Caco-2 (cell line): ENCODE measurements at regions not wholly inside any gene's neighbourhood (a gene's known extent, or its start where the extent isn't known, plus 50 kb on each side); places are given as distances from the start of the nearest gene placed in this dataset.

Experiments used
- BruUV-seq: library from RNA; stranded (reverse); fragments of 400-500 nt; replicated peaks from 2 replicates; lab custom pipeline; 2021; lab: Mats Ljungman, UMichigan
- CTCF ChIA-PET: fragments of 300-600 bp; sonication (Branson Sonifier 250); formaldehyde crosslinking; loops from one replicate; lab custom pipeline; 2022; ENCODE audit warnings: antibody characterized with exemption; lab: Charles Lee
- POLR2A ChIA-PET: fragments of 300-600 bp; sonication (Branson Sonifier 250); formaldehyde crosslinking; loops from one replicate; lab custom pipeline; 2022; ENCODE audit warnings: antibody characterized with exemption; lab: Charles Lee
- DNase-seq, 2 experiments: peaks; one replicate each; pipeline versions ENCODE4 v3.0.0 to v3.0.0-alpha.2; 2020 to 2022
- H3K27me3 ChIP-seq: replicated peaks from 2 replicates; pipeline ENCODE4 v1.6.0; 2011; ENCODE audit warnings: low read length; ENCODE audit not compliant: control insufficient read depth, insufficient read depth
- H3K36me3 ChIP-seq: 2 replicates; pipeline ENCODE4 v1.5.1; 2011; ENCODE audit warnings: low read length; ENCODE audit not compliant: control insufficient read depth, insufficient read depth
- H3K4me1 ChIP-seq: fragments of 250-450 bp; sonication (Bioruptor Pico); 2 replicates; pipeline ENCODE4 v1.5.1; 2020; ENCODE audit warnings: mild to moderate bottlenecking
- H3K4me3 ChIP-seq: 2 replicates; pipeline ENCODE4 v1.5.1; 2011; ENCODE audit warnings: low read depth, mild to moderate bottlenecking, control low read depth, low read length
- H3K9me3 ChIP-seq: fragments of 250-450 bp; sonication (Bioruptor Pico); 2 replicates; pipeline ENCODE4 v1.5.1; 2020; ENCODE audit warnings: mild to moderate bottlenecking, moderate library complexity
- H3K27ac Mint-ChIP-seq: one replicate; pipeline ENCODE4 v1.8.0; 2022; ENCODE audit warnings: mixed read lengths; ENCODE audit not compliant: unreplicated experiment
- H3K27me3 Mint-ChIP-seq: one replicate; pipeline ENCODE4 v1.8.0; 2022; ENCODE audit warnings: mixed read lengths; ENCODE audit not compliant: insufficient read depth, unreplicated experiment
- H3K36me3 Mint-ChIP-seq: one replicate; pipeline ENCODE4 v1.8.0; 2022; ENCODE audit warnings: mild to moderate bottlenecking, mixed read lengths; ENCODE audit not compliant: insufficient read depth, unreplicated experiment
- H3K4me1 Mint-ChIP-seq: one replicate; pipeline ENCODE4 v1.8.0; 2022; ENCODE audit warnings: low read depth, mixed read lengths; ENCODE audit not compliant: unreplicated experiment
- H3K4me3 Mint-ChIP-seq: one replicate; pipeline ENCODE4 v1.8.0; 2022; ENCODE audit warnings: mild to moderate bottlenecking, moderate library complexity, mixed read lengths; ENCODE audit not compliant: unreplicated experiment
- H3K9me3 Mint-ChIP-seq: one replicate; pipeline ENCODE4 v1.8.0; 2022; ENCODE audit warnings: mixed read lengths; ENCODE audit not compliant: unreplicated experiment
- intact Hi-C: fragments of 100-400 bp; cut with micrococcal nuclease; formaldehyde crosslinking; loops from one replicate; pipeline ENCODE4 v1.10.0; 2022; ENCODE audit not compliant: unreplicated experiment
- TF ChIP-seq, protein P1 (sequence below), 2 experiments: fragments of 200-600 bp in 1 of 2; IDR thresholded peaks; 1 replicate in 1 of 2; 2 replicates in 1 of 2; pipeline versions ENCODE4 v1.5.1 to v1.8.0; 2011 to 2022; ENCODE audit warnings: antibody characterized with exemption in 1 of 2, control low read depth in 1 of 2, inconsistent platforms in 1 of 2, low read depth in 1 of 2, low read length in 1 of 2, mild to moderate bottlenecking in 1 of 2, moderate library complexity in 1 of 2; ENCODE audit not compliant: insufficient read depth in 1 of 2, severe bottlenecking in 1 of 2, unreplicated experiment in 1 of 2

DNA sequence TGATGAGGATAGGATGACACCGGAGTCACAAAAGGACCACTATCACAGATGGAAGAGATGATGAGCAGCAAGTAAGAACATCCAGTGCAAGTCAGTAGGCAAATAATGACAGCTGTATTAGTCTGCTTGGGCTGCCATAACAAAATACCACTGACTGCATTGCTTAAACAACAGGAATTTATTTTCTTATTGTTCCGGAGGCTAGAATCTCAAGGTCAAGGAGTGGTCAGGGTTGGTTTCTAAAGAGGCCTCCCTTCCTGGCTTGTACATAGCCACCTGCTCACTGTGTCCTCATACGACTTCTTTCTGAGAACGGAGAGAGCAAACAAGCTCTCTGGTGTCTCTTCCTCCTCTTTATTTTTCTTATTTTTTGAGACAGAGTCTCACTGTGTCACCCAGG lies 380.7 kb downstream of the PLOD2 start:
- H3K27me3 Mint-ChIP-seq: peaks cover 4% of the 10 kb centered on the region
- intact Hi-C loops: no loop called here
- no peak for DNase-seq
- Histone ChIP-seq H3K36me3 (no peaks in the 10 kb centered on the region), H3K9me3 (no peaks in the 10 kb centered on the region), H3K4me1 (no peaks in the 10 kb centered on the region), H3K27me3 (no peaks in the 10 kb centered on the region), H3K4me3 (no peak overlapping the region)
- H3K4me1 Mint-ChIP-seq: peaks cover 6% of the 10 kb centered on the region
- BruUV-seq: no TSS peak
- TF ChIP-seq, protein P1, sequence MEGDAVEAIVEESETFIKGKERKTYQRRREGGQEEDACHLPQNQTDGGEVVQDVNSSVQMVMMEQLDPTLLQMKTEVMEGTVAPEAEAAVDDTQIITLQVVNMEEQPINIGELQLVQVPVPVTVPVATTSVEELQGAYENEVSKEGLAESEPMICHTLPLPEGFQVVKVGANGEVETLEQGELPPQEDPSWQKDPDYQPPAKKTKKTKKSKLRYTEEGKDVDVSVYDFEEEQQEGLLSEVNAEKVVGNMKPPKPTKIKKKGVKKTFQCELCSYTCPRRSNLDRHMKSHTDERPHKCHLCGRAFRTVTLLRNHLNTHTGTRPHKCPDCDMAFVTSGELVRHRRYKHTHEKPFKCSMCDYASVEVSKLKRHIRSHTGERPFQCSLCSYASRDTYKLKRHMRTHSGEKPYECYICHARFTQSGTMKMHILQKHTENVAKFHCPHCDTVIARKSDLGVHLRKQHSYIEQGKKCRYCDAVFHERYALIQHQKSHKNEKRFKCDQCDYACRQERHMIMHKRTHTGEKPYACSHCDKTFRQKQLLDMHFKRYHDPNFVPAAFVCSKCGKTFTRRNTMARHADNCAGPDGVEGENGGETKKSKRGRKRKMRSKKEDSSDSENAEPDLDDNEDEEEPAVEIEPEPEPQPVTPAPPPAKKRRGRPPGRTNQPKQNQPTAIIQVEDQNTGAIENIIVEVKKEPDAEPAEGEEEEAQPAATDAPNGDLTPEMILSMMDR (IDR thresholded peaks at IDR 0.05; ENCODE audit: insufficient read depth in 1 of 2, low read depth in 1 of 2, low read length in 1 of 2, severe bottlenecking in 1 of 2, unreplicated experiment in 1 of 2): no peak
- H3K36me3 Mint-ChIP-seq: no peaks in the 10 kb centered on the region
- ChIA-PET CTCF (no interaction called here), POLR2A (no interaction called here)
- H3K9me3 Mint-ChIP-seq: peaks cover 10% of the 10 kb centered on the region
- H3K4me3 Mint-ChIP-seq: no peak overlapping the region
- no peak overlapping the region for H3K27ac Mint-ChIP-seq

DNA sequence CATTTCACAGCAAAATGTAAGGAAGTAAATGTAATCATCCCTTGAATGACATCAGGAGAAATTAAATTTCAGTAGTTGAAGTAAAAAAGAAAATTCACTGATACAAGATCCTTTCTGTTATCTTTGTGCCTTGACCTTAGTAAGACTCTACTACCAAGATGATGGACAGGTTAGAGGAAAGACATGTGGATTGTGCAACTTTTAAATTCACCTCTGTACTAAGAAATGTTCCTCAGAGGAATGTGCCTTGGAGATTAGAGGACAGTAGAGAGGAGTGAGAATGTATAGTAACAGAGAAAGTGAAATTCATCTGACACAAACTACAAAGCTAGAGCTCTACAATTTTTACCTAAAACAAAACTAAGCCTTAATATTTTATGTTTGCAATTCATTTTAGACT lies 375.3 kb downstream of the PLOD2 start:
- no peak overlapping the region for H3K27ac Mint-ChIP-seq
- H3K36me3 ChIP-seq: no peaks in the 10 kb centered on the region
- ChIA-PET CTCF (no interaction called here), POLR2A (no interaction called here)
- H3K4me3 Mint-ChIP-seq: no peak overlapping the region
- no peaks in the 10 kb centered on the region for H3K27me3 ChIP-seq
- H3K4me1 ChIP-seq: peaks cover 13% of the 10 kb centered on the region
- intact Hi-C loops: no loop called here
- TF ChIP-seq, protein P1 (IDR thresholded peaks at IDR 0.05; ENCODE audit: insufficient read depth in 1 of 2, low read depth in 1 of 2, low read length in 1 of 2, severe bottlenecking in 1 of 2, unreplicated experiment in 1 of 2): no peak
- peaks cover 20% of the 10 kb centered on the region for H3K4me1 Mint-ChIP-seq
- H3K9me3 ChIP-seq: no peaks in the 10 kb centered on the region
- H3K27me3 Mint-ChIP-seq: no peaks in the 10 kb centered on the region
- no TSS peak for BruUV-seq
- DNase-seq: no peak
- H3K36me3 Mint-ChIP-seq: no peaks in the 10 kb centered on the region
- peaks cover 10% of the 10 kb centered on the region for H3K9me3 Mint-ChIP-seq
- H3K4me3 ChIP-seq: no peak overlapping the region

DNA sequence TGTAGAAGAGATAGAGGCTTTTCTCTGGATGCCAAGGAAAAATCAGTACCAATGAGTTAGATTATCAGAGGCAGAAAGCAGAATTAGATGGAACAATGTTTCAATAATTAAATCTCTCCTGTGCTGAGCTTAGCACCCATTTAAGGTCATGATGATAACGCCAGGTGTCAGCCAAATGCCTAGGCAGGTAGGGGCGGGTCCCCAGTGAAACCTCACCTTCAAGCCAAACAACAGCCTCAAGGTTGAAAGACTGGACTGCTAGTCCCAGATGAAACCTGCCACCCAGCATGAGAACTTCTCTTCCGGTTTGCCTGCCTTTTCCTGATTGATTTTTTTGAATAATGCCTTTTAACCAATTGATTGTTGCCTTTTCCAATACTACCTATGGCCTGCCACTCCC lies 363.0 kb downstream of the PLOD2 start:
- ChIA-PET POLR2A (no interaction called here), CTCF (no interaction called here)
- H3K9me3 ChIP-seq: no peaks in the 10 kb centered on the region
- TF ChIP-seq, protein P1 (IDR thresholded peaks at IDR 0.05; ENCODE audit: insufficient read depth in 1 of 2, low read depth in 1 of 2, low read length in 1 of 2, severe bottlenecking in 1 of 2, unreplicated experiment in 1 of 2): no peak
- peaks cover 18% of the 10 kb centered on the region for H3K9me3 Mint-ChIP-seq
- H3K36me3 Mint-ChIP-seq: no peaks in the 10 kb centered on the region
- no TSS peak for BruUV-seq
- no peaks in the 10 kb centered on the region for H3K27me3 Mint-ChIP-seq
- H3K4me1 ChIP-seq: no peaks in the 10 kb centered on the region
- H3K36me3 ChIP-seq: no peaks in the 10 kb centered on the region
- H3K4me3 ChIP-seq: no peak overlapping the region
- H3K27me3 ChIP-seq: no peaks in the 10 kb centered on the region
- no peak overlapping the region for H3K4me3 Mint-ChIP-seq
- H3K27ac Mint-ChIP-seq: no peak overlapping the region
- no peaks in the 10 kb centered on the region for H3K4me1 Mint-ChIP-seq
- DNase-seq: no peak
- intact Hi-C loops: no loop called here
